HG03571 (cell line): ENCODE measurements at regions not wholly inside any gene's neighbourhood (a gene's known extent, or its start where the extent isn't known, plus 50 kb on each side); places are given as distances from the start of the nearest gene placed in this dataset.

ENCODE experiments used
- ATAC-seq: cut with Tn5 transposase; IDR thresholded peaks from one replicate; pipeline ENCODE4 v1.9.1; 2021; ENCODE audit not compliant: unreplicated experiment

DNA sequence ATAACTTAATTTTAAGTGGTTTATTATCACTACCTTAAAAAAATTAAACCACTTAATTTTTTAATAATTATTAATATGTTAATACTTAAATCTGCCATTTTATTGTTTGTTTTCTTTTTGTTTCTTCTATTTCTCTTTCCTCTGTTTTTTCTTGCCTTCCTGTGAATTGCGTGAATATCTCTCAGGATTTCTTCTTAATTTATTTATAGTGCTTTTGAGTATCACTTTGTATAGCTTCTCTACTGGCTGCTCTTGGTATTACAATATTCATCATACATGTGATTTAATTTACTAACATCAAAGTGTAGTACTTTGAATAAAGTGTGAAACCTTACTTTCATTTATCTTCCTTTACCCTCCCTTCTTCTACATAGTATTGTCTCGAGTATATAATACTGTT, 349.5 kb upstream of the CPXCR1 start:
- no peak for ATAC-seq

- ATAC-seq = no peak
Measured at GRCh38 chrX:88416002-88416401, 331.0 kb upstream of the CPXCR1 start.

- ATAC-seq = no peak
Measured at GRCh38 chrX:88416965-88417364, 330.1 kb upstream of the CPXCR1 start.

GRCh38 chrX:88424071-88424470, 323.0 kb upstream of the CPXCR1 start:
- no peak for ATAC-seq

GRCh38 chrX:88424541-88424940, 322.5 kb upstream of the CPXCR1 start:
- ATAC-seq = no peak

DNA sequence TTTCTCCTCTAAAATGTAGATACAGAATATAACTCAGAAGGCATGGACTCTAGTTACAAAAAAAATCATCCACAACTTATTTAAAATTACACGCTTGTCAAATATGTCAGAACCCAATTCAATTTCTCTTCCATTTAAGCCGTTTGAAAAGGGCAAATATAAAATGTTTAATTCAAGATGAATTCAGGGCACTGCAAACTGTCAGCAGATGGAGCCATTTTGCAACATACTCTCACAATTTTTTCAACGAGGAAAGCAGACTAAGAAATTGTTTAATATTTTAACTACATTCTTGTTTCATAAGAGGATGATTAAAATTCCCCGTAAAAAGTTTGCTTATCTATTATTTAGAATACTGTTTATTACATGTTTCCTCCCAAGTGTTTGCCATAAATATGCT, 321.3 kb upstream of the CPXCR1 start:
- no peak for ATAC-seq

DNA sequence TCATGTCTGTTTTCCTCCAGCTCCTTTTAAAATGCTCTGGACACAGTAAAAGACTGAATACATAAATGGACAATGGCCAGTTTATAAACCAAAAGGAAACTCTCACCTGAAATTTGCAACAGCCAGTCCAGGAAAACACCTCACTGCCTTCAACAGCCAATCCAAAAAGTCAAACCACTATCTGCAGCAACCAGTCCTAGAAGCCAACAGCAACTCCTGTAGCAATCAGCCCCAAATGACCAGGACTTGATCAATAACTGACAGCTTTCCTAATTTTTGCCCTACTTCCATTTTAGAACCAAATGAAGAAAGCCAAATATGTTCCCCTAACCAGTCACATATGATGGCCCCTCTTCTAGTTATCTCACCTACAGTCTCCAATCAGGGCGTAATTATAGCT, 309.5 kb upstream of the CPXCR1 start:
- ATAC-seq = no peak

DNA sequence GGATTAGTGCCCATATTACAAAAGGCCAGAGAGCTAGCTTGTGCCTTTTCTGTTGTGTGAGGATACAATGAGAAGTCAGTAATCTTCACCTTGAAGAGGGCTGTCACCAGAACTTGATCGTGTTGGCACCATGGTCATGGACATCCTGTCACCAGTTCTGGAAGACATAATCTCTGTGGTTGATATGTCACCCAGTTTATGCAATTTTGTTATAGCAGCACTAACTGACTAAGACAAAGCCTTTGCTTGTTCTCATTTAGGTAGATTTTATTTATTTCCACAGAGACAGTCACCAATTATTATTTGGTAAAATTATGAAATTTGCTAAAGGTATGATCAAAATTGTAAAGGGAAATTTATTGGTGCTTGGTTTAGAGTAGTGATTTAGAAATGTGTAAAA, 308.8 kb upstream of the CPXCR1 start:
- no peak for ATAC-seq

DNA sequence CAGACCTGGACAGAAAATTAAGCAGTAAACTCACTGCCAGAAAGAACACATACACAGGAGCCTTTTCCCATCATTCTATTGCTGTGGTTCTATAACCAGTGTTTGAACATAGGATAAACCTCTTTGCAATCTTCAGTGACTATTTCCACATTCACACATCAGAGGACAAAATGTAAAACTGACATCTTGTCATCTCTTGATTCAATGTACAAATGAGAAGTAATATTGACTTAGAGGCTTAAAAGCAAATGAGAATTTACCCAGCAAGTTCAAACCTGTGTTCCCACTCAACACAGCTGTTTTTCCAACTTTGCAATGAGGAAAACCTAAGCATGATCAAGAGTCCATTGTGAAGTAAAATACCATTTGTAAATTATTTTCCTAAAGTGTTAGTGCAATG, 307.1 kb upstream of the CPXCR1 start:
- ATAC-seq = no peak
